HepG2 (cell line): ENCODE measurements at regions not wholly inside any gene's neighbourhood (a gene's known extent, or its start where the extent isn't known, plus 50 kb on each side); places are given as distances from the start of the nearest gene placed in this dataset.
A peak's percentile ranks its signal among the peaks of the same experiment; 100 is the strongest.

Experiments
- ATAC-seq: fragments of 200-7000 bp; cut with Tn5 transposase; 3 replicates; pipeline ENCODE4 v1.9.1; 2020; ENCODE audit warnings: mild to moderate bottlenecking, moderate library complexity
- BruUV-seq: library from RNA; stranded (reverse); fragments of 400-500 nt; replicated peaks from 2 replicates; lab custom pipeline; 2021; lab: Mats Ljungman, UMichigan
- CTCF ChIA-PET: fragments of 300-600 bp; formaldehyde crosslinking; extraction: SDS; loops from one replicate; lab custom pipeline; 2021; ENCODE audit warnings: low total read pairs, inconsistent platforms, low intra/inter-chr PET ratio; lab: Yijun Ruan, JAX
- POLR2A ChIA-PET: fragments of 350-600 bp; sonication (Branson Sonifier 250); formaldehyde crosslinking; loops from one replicate; lab custom pipeline; 2020; ENCODE audit warnings: antibody characterized with exemption, inconsistent platforms; lab: Yijun Ruan, JAX
- DNase-seq: peaks from one replicate; pipeline ENCODE4 v3.0.0-alpha.2; 2015; ENCODE audit warnings: low spot score
- FAIRE-seq: peaks from 3 replicates; lab custom pipeline; 2011; peaks lifted over from hg19 to GRCh38; lab: Jason Lieb, UNC
- H2AFZ ChIP-seq: one replicate; pipeline ENCODE4 v1.6.1; 2011; ENCODE audit warnings: low read length, inconsistent platforms
- H3K27ac ChIP-seq: fragments of 300-600 bp; 3 replicates; pipeline ENCODE4 v1.8.0; 2011; ENCODE audit warnings: mixed run types, mild to moderate bottlenecking, mixed read lengths, low read length, inconsistent platforms; ENCODE audit not compliant: insufficient read depth; ENCODE audit errors: extremely low read length
- H3K27me3 ChIP-seq, 2 experiments: fragments of 200-600 bp in 1 of 2; 2 replicates in 1 of 2; 3 replicates in 1 of 2; pipeline versions ENCODE4 v1.6.0 to v1.8.0; 2011; ENCODE audit warnings: low read length in 2 of 2, mild to moderate bottlenecking in 2 of 2, moderate library complexity in 2 of 2, inconsistent platforms in 1 of 2; ENCODE audit not compliant: insufficient read depth in 2 of 2, control insufficient read depth in 1 of 2
- H3K36me3 ChIP-seq, 2 experiments: fragments of 200-600 bp in 1 of 2; replicated peaks in 1 of 2; 2 replicates in 1 of 2; 3 replicates in 1 of 2; pipeline versions ENCODE4 v1.5.1 to v1.8.0; 2011; ENCODE audit warnings: low read length in 2 of 2, inconsistent platforms in 1 of 2; ENCODE audit not compliant: insufficient read depth in 2 of 2, control insufficient read depth in 1 of 2
- H3K4me1 ChIP-seq: 2 replicates; pipeline ENCODE4 v1.5.1; 2012; ENCODE audit warnings: low read length, inconsistent platforms; ENCODE audit not compliant: insufficient read depth
- H3K4me2 ChIP-seq: 2 replicates; pipeline ENCODE4 v1.6.0; 2011; ENCODE audit warnings: low read depth, low read length, inconsistent platforms
- H3K4me3 ChIP-seq, 3 experiments: fragments of 200-600 bp in 1 of 3; sonication (generic), shearing (Covaris generic) in 1 of 3; replicated peaks in 1 of 3; 2 replicates each; pipeline ENCODE4 v1.5.1; 2011 to 2016; ENCODE audit warnings: low read length in 3 of 3, inconsistent platforms in 2 of 3, low read depth in 2 of 3, mild to moderate bottlenecking in 2 of 3, control low read depth in 1 of 3, mixed read lengths in 1 of 3; ENCODE audit not compliant: insufficient read depth in 1 of 3
- H3K79me2 ChIP-seq: one replicate; pipeline ENCODE4 v1.6.1; 2011; ENCODE audit warnings: low read length, inconsistent platforms; ENCODE audit not compliant: insufficient read depth
- H3K9ac ChIP-seq: 2 replicates; pipeline ENCODE4 v1.6.0; 2011; ENCODE audit warnings: mild to moderate bottlenecking, low read depth, low read length, inconsistent platforms; ENCODE audit not compliant: insufficient read depth
- H3K9me3 ChIP-seq: 2 replicates; pipeline ENCODE4 v1.5.1; 2012; ENCODE audit warnings: mild to moderate bottlenecking, low read length
- H4K20me1 ChIP-seq: 2 replicates; pipeline ENCODE4 v1.6.0; 2011; ENCODE audit warnings: inconsistent platforms, mild to moderate bottlenecking, low read length, moderate library complexity; ENCODE audit not compliant: insufficient read depth
- ATF4 ChIP-seq, 2 experiments: fragments of 450-650 bp in 1 of 2; sonication (generic) in 1 of 2; formaldehyde crosslinking; IDR thresholded peaks; 2 replicates each; pipeline versions ENCODE4 v1.5.0 to v1.8.0; 2020 to 2022; ENCODE audit warnings: mild to moderate bottlenecking in 1 of 2, missing genetic modification reagents in 1 of 2
- ATF6 ChIP-seq: sonication (generic); formaldehyde crosslinking; conservative IDR thresholded peaks from 2 replicates; pipeline ENCODE4 v1.4.0; 2020; ENCODE audit warnings: missing genetic modification reagents
- BORCS8-MEF2B ChIP-seq: sonication (generic); formaldehyde crosslinking; IDR thresholded peaks from 2 replicates; pipeline ENCODE4 v1.8.0; 2022; ENCODE audit warnings: mild to moderate bottlenecking, missing genetic modification reagents
- CHCHD3 ChIP-seq: sonication (generic); formaldehyde crosslinking; IDR thresholded peaks from 2 replicates; pipeline ENCODE4 v1.8.0; 2022; ENCODE audit warnings: mild to moderate bottlenecking, missing genetic modification reagents, moderate library complexity
- KLF9 ChIP-seq: IDR thresholded peaks from 2 replicates; pipeline ENCODE4 v1.6.1; 2016; ENCODE audit warnings: low read depth
- MIER3 ChIP-seq: IDR thresholded peaks from 2 replicates; pipeline ENCODE4 v1.6.1; 2016; ENCODE audit warnings: missing compliant biosample characterization, borderline replicate concordance
- SKI ChIP-seq: fragments of 450-650 bp; IDR thresholded peaks from one replicate; pipeline ENCODE4 v1.6.1; 2018; ENCODE audit warnings: mild to moderate bottlenecking; ENCODE audit not compliant: partially characterized antibody
- TBL1XR1 ChIP-seq: fragments of 150-350 bp; IDR thresholded peaks from 2 replicates; pipeline ENCODE4 v1.6.1; 2014; ENCODE audit warnings: borderline replicate concordance, low read length; ENCODE audit not compliant: partially characterized antibody
- ZFP90 ChIP-seq: sonication (generic); formaldehyde crosslinking; IDR thresholded peaks from 2 replicates; pipeline ENCODE4 v1.8.0; 2022; ENCODE audit warnings: missing genetic modification reagents, mild to moderate bottlenecking, inconsistent platforms, borderline replicate concordance
- ZNF264 ChIP-seq: sonication (generic); formaldehyde crosslinking; IDR thresholded peaks from 2 replicates; pipeline ENCODE4 v1.4.0; 2020; ENCODE audit warnings: missing genetic modification reagents
- ZNF337 ChIP-seq: sonication (generic); formaldehyde crosslinking; IDR thresholded peaks from 2 replicates; pipeline ENCODE4 v1.5.1; 2020; ENCODE audit warnings: missing genetic modification reagents, low read depth, mild to moderate bottlenecking, borderline replicate concordance
- WGBS: methylation state at CpG from one replicate; pipeline ENCODE4 v1.1.6; 2017; ENCODE audit warnings: low lambda C conversion rate; 5-methylcytosine and 5-hydroxymethylcytosine counted together
- in situ Hi-C: cut with HindIII; loops from 2 replicates; pipeline ENCODE4 v1.10.0; 2017; ENCODE audit warnings: low pct_unique_long_range_greater_than_20kb; ENCODE audit not compliant: extremely low pct_ligation_motif_present
- intact Hi-C: fragments of 100-400 bp; cut with micrococcal nuclease; formaldehyde crosslinking; loops from one replicate; pipeline ENCODE4 v1.10.0; 2022; ENCODE audit not compliant: unreplicated experiment
- TF ChIP-seq, protein P1 (sequence below): sonication (generic); formaldehyde crosslinking; conservative IDR thresholded peaks from 2 replicates; pipeline ENCODE4 v1.4.0; 2020; ENCODE audit warnings: mild to moderate bottlenecking, missing genetic modification reagents, moderate library complexity

DNA sequence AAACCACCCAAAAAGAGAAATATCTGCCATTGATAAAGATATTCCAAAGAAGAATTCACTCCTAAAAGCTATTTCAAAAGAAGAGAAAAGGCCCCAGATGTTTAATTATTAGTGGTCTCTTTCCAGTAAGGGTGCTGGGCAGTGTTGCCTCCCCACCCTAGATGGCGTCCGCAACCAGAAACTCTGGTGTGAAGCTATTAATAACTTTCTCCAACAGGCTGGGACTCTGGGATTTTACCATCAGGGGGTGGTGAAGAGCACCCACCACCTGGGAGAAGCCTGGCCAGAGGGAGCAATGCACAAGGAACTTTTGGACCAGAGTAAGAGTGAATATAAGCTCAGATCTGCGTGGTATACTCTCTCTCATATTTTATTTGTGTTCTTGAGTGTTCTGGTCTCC, 115.4 kb upstream of the TIAM1 start:
- intact Hi-C loops, result no loop called here
- Histone ChIP-seq H3K4me3 (no peak overlapping the region), H3K79me2 (no peaks in the 10 kb centered on the region), H3K4me1 (no peaks in the 10 kb centered on the region), H3K27ac (no peak overlapping the region), H3K27me3 (no peaks in the 10 kb centered on the region), H3K36me3 (no peaks in the 10 kb centered on the region)
- peak; percentile 59 for ATAC-seq
- in situ Hi-C loops, result no loop called here
- POLR2A ChIA-PET, result no interaction called here
- 72% methylated on average over 3 of the region's 3 CpGs for WGBS
- TF ChIP-seq, protein P1, sequence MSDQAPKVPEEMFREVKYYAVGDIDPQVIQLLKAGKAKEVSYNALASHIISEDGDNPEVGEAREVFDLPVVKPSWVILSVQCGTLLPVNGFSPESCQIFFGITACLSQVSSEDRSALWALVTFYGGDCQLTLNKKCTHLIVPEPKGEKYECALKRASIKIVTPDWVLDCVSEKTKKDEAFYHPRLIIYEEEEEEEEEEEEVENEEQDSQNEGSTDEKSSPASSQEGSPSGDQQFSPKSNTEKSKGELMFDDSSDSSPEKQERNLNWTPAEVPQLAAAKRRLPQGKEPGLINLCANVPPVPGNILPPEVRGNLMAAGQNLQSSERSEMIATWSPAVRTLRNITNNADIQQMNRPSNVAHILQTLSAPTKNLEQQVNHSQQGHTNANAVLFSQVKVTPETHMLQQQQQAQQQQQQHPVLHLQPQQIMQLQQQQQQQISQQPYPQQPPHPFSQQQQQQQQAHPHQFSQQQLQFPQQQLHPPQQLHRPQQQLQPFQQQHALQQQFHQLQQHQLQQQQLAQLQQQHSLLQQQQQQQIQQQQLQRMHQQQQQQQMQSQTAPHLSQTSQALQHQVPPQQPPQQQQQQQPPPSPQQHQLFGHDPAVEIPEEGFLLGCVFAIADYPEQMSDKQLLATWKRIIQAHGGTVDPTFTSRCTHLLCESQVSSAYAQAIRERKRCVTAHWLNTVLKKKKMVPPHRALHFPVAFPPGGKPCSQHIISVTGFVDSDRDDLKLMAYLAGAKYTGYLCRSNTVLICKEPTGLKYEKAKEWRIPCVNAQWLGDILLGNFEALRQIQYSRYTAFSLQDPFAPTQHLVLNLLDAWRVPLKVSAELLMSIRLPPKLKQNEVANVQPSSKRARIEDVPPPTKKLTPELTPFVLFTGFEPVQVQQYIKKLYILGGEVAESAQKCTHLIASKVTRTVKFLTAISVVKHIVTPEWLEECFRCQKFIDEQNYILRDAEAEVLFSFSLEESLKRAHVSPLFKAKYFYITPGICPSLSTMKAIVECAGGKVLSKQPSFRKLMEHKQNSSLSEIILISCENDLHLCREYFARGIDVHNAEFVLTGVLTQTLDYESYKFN (CRISPR knock-in tag), result no peak
- TF ChIP-seq ZNF264 (CRISPR knock-in tag) (no peak), MIER3 (CRISPR knock-in tag) (no peak), ZFP90 (CRISPR knock-in tag) (no peak), BORCS8-MEF2B (CRISPR knock-in tag) (no peak)
- TF ChIP-seq, all 625 proteins: peak for 0
- H2AFZ ChIP-seq, result no peak overlapping the region
- FAIRE-seq (no peak), DNase-seq (no peak)
- no peaks in the 10 kb centered on the region for H4K20me1 ChIP-seq
- H3K9ac ChIP-seq, result no peak overlapping the region
- CTCF ChIA-PET, result no interaction called here
- H3K9me3 ChIP-seq, result no peaks in the 10 kb centered on the region
- no peak overlapping the region for H3K4me2 ChIP-seq
- no TSS peak for BruUV-seq

- no peak overlapping the region for H3K4me3 ChIP-seq
- CTCF ChIA-PET, result no interaction called here
- intact Hi-C loops, result no loop called here
- H3K79me2 ChIP-seq, result no peaks in the 10 kb centered on the region
- no peaks in the 10 kb centered on the region for H3K27me3 ChIP-seq
- ATAC-seq, result peak; percentile 58
- POLR2A ChIA-PET, result no interaction called here
- H3K27ac ChIP-seq, result no peak overlapping the region
- WGBS, result 64% methylated on average over 1 of the region's 1 CpG
- H3K4me1 ChIP-seq, result no peaks in the 10 kb centered on the region
- H3K9ac ChIP-seq, result no peak overlapping the region
- no peaks in the 10 kb centered on the region for H3K9me3 ChIP-seq
- no peak overlapping the region for H2AFZ ChIP-seq
- no peak for DNase-seq
- no peak for FAIRE-seq
- BruUV-seq, result no TSS peak
- no peaks in the 10 kb centered on the region for H4K20me1 ChIP-seq
- no peak overlapping the region for H3K4me2 ChIP-seq
- no peaks in the 10 kb centered on the region for H3K36me3 ChIP-seq
- in situ Hi-C loops, result no loop called here
- TF ChIP-seq TBL1XR1 (no peak), ATF6 (CRISPR knock-in tag) (no peak), CHCHD3 (no peak), SKI (no peak), ZNF337 (CRISPR knock-in tag) (no peak), KLF9 (CRISPR knock-in tag) (no peak), ATF4 (CRISPR knock-in tag; IDR thresholded peaks at IDR 0.05) (no peak)
These were observed 113.6 kb upstream of the TIAM1 start for GRCh38 chr21:31457675-31458074.
